Kidney (tissue), 13 donors: ENCODE measurements at regions not wholly inside any gene's neighbourhood (a gene's known extent, or its start where the extent isn't known, plus 50 kb on each side); places are given as distances from the start of the nearest gene placed in this dataset.
A peak's percentile ranks its signal among the peaks of the same experiment; 100 is the strongest.

Experiments used
- DNase-seq, 5 donors: peaks; one replicate each; pipeline ENCODE4 v3.0.0-alpha.2; 2013 to 2020
- FAIRE-seq: peaks from 2 replicates; lab custom pipeline; 2012; peaks lifted over from hg19 to GRCh38; lab: Jason Lieb, UNC
- H3K27ac ChIP-seq, 2 donors: one replicate each; pipeline ENCODE4 v1.7.0; 2013; ENCODE audit warnings: low read depth in 2 of 2, low read length in 2 of 2, inconsistent platforms in 1 of 2
- H3K27me3 ChIP-seq: one replicate; pipeline ENCODE4 v1.7.1; 2013; ENCODE audit warnings: low read length, inconsistent platforms; ENCODE audit not compliant: control insufficient read depth, insufficient read depth
- H3K36me3 ChIP-seq, 3 donors: one replicate each; pipeline versions ENCODE4 v1.7.0 to v1.7.1; 2013; ENCODE audit warnings: low read length in 3 of 3, control low read depth in 1 of 3, inconsistent platforms in 1 of 3; ENCODE audit not compliant: insufficient read depth in 3 of 3, control insufficient read depth in 2 of 3
- H3K4me1 ChIP-seq, 3 donors: one replicate each; pipeline versions ENCODE4 v1.7.0 to v1.7.1; 2013; ENCODE audit warnings: low read length in 3 of 3, inconsistent platforms in 1 of 3, low read depth in 1 of 3; ENCODE audit not compliant: control insufficient read depth in 2 of 3, insufficient read depth in 2 of 3
- H3K4me3 ChIP-seq, 3 donors: one replicate each; pipeline versions ENCODE4 v1.7.0 to v1.8.1; 2013; ENCODE audit warnings: low read length in 3 of 3, control low read depth in 1 of 3, inconsistent platforms in 1 of 3
- H3K9ac ChIP-seq, 3 donors: one replicate each; pipeline versions ENCODE4 v1.7.0 to v1.7.1; 2013; ENCODE audit warnings: low read length in 3 of 3, control low read depth in 1 of 3, inconsistent platforms in 1 of 3
- H3K9me3 ChIP-seq, 3 donors: one replicate each; pipeline versions ENCODE4 v1.7.0 to v1.7.1; 2013; ENCODE audit warnings: low read length in 3 of 3, control low read depth in 1 of 3, inconsistent platforms in 1 of 3; ENCODE audit not compliant: control insufficient read depth in 2 of 3, insufficient read depth in 1 of 3
- intact Hi-C: fragments of 100-400 bp; cut with DNase I; formaldehyde crosslinking; loops from one replicate; pipeline ENCODE4 v1.11.1; 2022
- TF ChIP-seq, protein P1 (sequence below): IDR thresholded peaks from 3 replicates; pipeline ENCODE4 v1.5.1; 2012; ENCODE audit warnings: mild to moderate bottlenecking, moderate library complexity, borderline replicate concordance; ENCODE audit not compliant: insufficient read depth; ENCODE audit errors: extremely low read depth
- donor health status: control.
- donor health status: control.
- donor health status: control.
- donor health status: control.
- donor health status: control.
- donor health status: DM: yes; HTN: yes; CAD: no.
- donor health status: Normal renal cell carcinoma (clear cell type).

DNA sequence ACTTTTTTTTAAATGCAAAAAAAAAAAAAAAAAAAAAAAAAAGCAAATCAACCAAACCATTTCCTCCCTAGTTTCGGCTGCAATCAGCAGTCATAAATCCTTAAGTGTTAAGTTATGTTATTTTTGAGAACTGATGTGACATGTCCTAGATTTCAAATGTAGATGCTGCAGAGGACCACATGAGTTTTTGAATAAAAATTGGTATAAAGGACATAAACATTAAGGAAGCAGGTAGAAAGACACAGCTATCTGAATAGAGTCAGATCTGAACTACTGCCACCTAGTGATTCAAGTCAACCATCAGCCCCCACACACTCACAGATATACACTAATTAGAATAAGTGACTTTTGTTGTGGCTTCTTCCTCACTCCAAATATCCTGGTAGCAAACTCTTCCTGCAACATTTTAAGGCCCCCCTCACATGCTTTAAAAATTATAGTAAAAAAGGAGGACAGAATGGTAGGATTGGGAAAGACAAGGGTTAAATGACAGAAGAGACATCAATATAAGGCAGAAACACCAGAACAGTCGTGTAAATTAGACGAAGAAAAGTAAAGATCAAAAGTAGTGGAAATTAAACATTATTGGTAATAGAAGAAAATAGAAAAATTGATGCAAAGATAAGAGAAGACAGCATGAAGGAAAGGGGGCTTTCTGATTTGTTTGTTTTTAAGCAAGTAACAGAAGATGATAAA lies 394.5 kb upstream of the ATP2B1 start:
- no peak overlapping the region for H3K4me3 ChIP-seq
- H3K27me3 ChIP-seq: no peaks in the 10 kb centered on the region
- no peaks in the 10 kb centered on the region for H3K36me3 ChIP-seq
- peak; percentile 52 for FAIRE-seq
- H3K27ac ChIP-seq: no peak overlapping the region
- DNase-seq: peak in 1 of 5 donors; percentile 42
- H3K9me3 ChIP-seq: no peaks in the 10 kb centered on the region
- H3K9ac ChIP-seq: no peak overlapping the region
- intact Hi-C loops: loop anchor here (10.0 kb wide), 1 partner anchor 558 kb away; no protein-coding TSS in a partner anchor
- TF ChIP-seq, protein P1, sequence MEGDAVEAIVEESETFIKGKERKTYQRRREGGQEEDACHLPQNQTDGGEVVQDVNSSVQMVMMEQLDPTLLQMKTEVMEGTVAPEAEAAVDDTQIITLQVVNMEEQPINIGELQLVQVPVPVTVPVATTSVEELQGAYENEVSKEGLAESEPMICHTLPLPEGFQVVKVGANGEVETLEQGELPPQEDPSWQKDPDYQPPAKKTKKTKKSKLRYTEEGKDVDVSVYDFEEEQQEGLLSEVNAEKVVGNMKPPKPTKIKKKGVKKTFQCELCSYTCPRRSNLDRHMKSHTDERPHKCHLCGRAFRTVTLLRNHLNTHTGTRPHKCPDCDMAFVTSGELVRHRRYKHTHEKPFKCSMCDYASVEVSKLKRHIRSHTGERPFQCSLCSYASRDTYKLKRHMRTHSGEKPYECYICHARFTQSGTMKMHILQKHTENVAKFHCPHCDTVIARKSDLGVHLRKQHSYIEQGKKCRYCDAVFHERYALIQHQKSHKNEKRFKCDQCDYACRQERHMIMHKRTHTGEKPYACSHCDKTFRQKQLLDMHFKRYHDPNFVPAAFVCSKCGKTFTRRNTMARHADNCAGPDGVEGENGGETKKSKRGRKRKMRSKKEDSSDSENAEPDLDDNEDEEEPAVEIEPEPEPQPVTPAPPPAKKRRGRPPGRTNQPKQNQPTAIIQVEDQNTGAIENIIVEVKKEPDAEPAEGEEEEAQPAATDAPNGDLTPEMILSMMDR: peak; percentile 46
- H3K4me1 ChIP-seq: no peaks in the 10 kb centered on the region

DNA sequence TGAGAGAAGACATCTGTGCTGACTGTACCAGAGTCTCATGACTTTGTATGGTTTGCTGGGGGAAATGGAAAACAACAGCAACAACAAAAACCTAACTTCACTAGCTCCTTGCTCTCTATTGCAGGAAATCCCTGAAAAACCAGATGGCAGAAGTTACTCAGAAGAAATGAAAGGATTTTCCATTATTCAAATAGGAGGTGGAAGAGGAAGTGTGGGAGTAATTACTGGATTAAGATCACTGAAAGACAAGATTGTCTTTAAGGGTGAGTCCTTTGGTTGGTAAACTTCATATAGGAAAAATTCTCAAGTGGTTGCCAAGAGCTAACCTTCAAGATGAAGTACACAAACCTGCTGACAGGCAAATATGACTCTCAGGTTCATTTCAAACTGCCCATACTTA lies 391.9 kb upstream of the ATP2B1 start:
- Histone ChIP-seq H3K27ac (no peak overlapping the region), H3K4me3 (no peak overlapping the region), H3K27me3 (no peaks in the 10 kb centered on the region), H3K36me3 (no peaks in the 10 kb centered on the region), H3K9ac (no peak overlapping the region), H3K4me1 (no peaks in the 10 kb centered on the region), H3K9me3 (no peaks in the 10 kb centered on the region)
- no peak for FAIRE-seq
- TF ChIP-seq, protein P1: no peak
- intact Hi-C loops: loop anchor here (10.0 kb wide), 1 partner anchor 556 kb away; no protein-coding TSS in a partner anchor
- no peak for DNase-seq

DNA sequence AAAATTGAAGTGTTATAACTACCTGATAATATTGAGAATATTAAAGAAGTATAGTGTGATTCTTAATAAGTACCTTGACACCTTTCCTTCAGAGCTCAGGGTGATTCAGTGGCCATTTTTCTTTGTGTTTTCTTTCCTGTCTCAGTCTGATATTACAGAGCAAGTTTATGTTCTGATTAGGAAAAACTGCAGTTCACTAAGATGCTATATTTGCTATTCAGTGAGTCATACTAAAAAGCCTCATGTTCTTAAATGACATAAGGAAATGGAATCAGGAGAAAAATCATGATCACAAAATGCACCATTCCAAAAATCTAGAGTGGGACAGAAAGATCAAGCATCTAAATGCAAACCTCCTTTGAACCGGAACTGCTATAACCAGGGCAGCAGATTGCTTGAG lies 390.6 kb upstream of the ATP2B1 start:
- FAIRE-seq (no peak), DNase-seq (no peak)
- Histone ChIP-seq H3K4me1 (no peaks in the 10 kb centered on the region), H3K36me3 (no peaks in the 10 kb centered on the region), H3K4me3 (no peak overlapping the region), H3K27me3 (no peaks in the 10 kb centered on the region), H3K9me3 (no peaks in the 10 kb centered on the region), H3K9ac (no peak overlapping the region), H3K27ac (no peak overlapping the region)
- intact Hi-C loops: no loop called here
- TF ChIP-seq, protein P1: no peak
